Stimulated activated CD4-positive, alpha-beta T cell treated with anti-CD3 and anti-CD28 coated beads, TNF-alpha, amount 100 ng/mL, for 1 hour (primary cell): ENCODE measurements at regions not wholly inside any gene's neighbourhood (a gene's known extent, or its start where the extent isn't known, plus 50 kb on each side); places are given as distances from the start of the nearest gene placed in this dataset.

Experiments used
- DNase-seq, 3 donors: peaks; one replicate each; pipeline ENCODE4 v3.0.0-alpha.2; 2020; ENCODE audit warnings: low read depth in 3 of 3, low spot score in 1 of 3

GRCh38 chr9:126017758-126018157 is 270.6 kb downstream of the PBX3 start:
- no peak for DNase-seq

GRCh38 chr9:126020836-126021235 is 273.7 kb downstream of the PBX3 start:
- no peak for DNase-seq

- DNase-seq: no peak
These were observed 276.8 kb downstream of the PBX3 start for GRCh38 chr9:126023962-126024361.

GRCh38 chr9:126024581-126025230 is 277.5 kb downstream of the PBX3 start:
- DNase-seq: no peak

- no peak for DNase-seq
These were observed 278.8 kb downstream of the PBX3 start for GRCh38 chr9:126025991-126026390.

GRCh38 chr9:126027566-126027965 is 280.4 kb downstream of the PBX3 start:
- DNase-seq: no peak

GRCh38 chr9:126028746-126029145 is 281.6 kb downstream of the PBX3 start:
- DNase-seq: no peak

GRCh38 chr9:126030716-126031115 is 283.5 kb downstream of the PBX3 start:
- DNase-seq: no peak

GRCh38 chr9:126031116-126031515 is 283.9 kb downstream of the PBX3 start:
- no peak for DNase-seq

GRCh38 chr9:126032135-126032534 is 285.0 kb downstream of the PBX3 start:
- no peak for DNase-seq

GRCh38 chr9:126033318-126033717 is 286.1 kb downstream of the PBX3 start:
- DNase-seq: no peak

GRCh38 chr9:126033956-126034355 is 286.8 kb downstream of the PBX3 start:
- DNase-seq: no peak

GRCh38 chr9:126036881-126037291 is 289.7 kb downstream of the PBX3 start:
- DNase-seq: no peak

GRCh38 chr9:126038790-126039189 is 287.8 kb upstream of the MVB12B start:
- DNase-seq: no peak

GRCh38 chr9:126043681-126044080 is 282.9 kb upstream of the MVB12B start:
- DNase-seq: no peak

- no peak for DNase-seq
These were observed 277.5 kb upstream of the MVB12B start for GRCh38 chr9:126049088-126049487.

GRCh38 chr9:126049896-126050604 is 276.6 kb upstream of the MVB12B start:
- DNase-seq: no peak

- DNase-seq: no peak
These were observed 276.0 kb upstream of the MVB12B start for GRCh38 chr9:126050605-126050990.

- no peak for DNase-seq
These were observed 275.0 kb upstream of the MVB12B start for GRCh38 chr9:126051446-126052130.

GRCh38 chr9:126052791-126053190 is 273.8 kb upstream of the MVB12B start:
- DNase-seq: no peak

GRCh38 chr9:126053913-126054312 is 272.7 kb upstream of the MVB12B start:
- no peak for DNase-seq

GRCh38 chr9:126055381-126055985 is 271.1 kb upstream of the MVB12B start:
- DNase-seq: no peak
